Activated T-helper 1 cell treated with anti-CD3 and anti-CD28 coated beads, Interleukin-2, amount 50 U/mL, for 16 hours (primary cell): ENCODE measurements at regions not wholly inside any gene's neighbourhood (a gene's known extent, or its start where the extent isn't known, plus 50 kb on each side); places are given as distances from the start of the nearest gene placed in this dataset.
"Not testable (repeated sequence)": the region's sequence is repeated elsewhere in the genome, so short reads cannot be mapped to it uniquely, and the experiment has no call there.

ENCODE experiments used
- DNase-seq, 2 donors: peaks; one replicate each; pipeline ENCODE4 v3.0.0-alpha.2; 2020; ENCODE audit warnings: low read depth in 1 of 2, low spot score in 1 of 2

DNA sequence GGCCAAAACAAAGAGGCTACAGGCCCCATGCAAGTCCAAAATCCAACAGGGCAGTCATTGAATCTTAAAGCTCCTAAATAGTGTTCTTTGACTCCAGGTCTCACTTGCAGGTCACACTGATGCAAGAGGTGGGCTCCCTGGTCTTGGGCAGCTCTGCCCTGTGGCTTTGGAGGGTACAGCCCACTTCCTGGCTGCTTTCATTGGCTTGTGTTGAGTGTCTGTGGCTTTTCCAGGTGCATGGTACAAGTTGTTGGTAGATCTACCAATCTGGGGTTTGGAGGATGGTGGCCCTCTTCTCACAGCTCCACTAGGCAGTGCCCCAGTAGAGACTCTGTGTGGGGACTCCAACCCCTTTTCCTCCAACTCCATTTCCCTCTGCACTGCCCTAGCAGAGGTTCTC is 115.8 kb upstream of the ALKAL2 start:
- no peak for DNase-seq

DNA sequence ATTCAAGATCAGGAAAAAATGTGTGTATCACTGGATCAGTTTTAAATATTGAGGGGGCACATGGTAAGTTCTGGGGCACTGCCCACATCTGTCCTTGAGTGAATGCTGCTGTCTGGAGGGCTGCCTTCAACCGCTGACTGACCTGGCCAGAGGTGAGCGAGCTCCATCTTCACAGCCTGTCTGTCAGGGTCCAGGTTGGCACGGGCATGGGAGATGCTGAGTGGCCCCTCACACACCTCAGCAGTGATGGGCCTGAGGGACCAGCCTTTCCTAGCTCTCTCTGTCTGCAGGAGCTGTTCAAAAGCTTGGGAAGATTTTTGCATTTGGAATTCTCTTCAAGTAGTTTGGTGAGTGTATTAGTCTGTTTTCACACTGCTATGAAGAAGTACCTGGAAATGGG is 114.8 kb upstream of the ALKAL2 start:
- DNase-seq, result no peak

DNA sequence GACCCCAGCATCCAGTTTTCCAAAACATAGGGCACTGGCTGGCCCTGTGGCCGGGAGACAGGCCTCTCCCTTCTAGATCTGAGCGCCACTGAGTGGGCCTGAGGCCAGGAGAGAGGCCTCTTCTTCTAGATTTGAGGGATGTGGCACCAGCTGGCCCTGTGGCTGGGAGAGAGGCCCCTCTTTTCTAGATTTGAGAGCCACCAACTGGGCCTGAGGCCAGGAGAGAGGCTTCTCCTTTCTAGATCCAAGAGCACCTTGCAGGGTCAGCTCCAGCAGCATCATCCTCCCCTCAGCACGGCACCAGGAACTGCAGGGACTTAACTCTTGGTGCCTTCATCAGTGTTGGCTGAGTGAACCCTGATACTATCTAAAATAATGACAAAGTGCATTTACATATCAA is 114.3 kb upstream of the ALKAL2 start:
- DNase-seq, result no peak

DNA sequence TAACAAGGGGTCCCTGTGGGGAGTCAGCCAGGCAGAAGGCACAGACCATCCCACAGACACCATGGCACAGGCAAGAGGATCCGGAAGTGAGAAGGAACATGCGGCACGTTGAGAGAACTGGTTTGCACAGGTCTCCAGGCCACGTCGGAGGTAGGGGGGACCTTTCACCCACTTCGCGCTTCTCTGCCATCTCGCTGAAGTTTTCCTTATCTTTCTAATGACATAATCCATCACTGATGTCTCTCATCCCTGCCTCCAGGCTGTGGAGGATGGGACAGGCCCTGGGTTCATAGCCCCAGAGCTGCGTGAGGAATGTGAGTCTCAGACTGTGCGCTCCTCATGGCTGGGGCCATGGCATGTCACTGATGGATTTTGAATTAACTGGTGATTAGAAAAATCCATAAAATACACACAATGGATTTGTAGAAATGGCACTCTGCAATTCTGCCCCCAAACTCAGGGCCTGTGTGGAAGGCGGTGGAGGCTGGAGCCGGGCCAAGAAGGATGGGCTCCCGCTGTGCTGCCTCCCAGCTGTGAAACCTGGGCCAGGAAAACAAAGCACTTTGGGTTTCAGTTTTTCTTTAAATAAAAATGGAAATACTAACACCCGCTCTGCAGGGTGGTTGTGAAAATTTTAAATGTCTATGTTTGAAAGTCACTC is 113.3 kb upstream of the ALKAL2 start:
- DNase-seq, result no peak

DNA sequence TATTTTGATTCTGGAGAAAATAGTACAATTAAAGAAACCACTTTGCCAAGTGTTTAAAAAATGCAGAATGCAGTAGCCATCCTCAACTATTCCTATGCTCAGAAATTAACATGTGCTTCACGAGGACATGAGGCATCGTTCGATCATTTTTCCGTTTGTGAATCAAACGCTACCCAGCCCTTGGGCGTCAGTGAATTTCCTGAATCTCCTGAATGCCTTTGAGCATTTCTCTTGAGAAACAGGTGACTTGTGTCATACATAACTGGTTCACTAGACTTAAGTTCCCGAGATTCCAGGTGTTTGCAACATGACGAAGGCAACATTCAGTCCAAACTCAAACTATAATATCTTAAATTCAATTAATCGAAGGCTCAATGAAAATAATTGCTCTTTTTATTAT is 110.0 kb upstream of the ALKAL2 start:
- no peak for DNase-seq

DNA sequence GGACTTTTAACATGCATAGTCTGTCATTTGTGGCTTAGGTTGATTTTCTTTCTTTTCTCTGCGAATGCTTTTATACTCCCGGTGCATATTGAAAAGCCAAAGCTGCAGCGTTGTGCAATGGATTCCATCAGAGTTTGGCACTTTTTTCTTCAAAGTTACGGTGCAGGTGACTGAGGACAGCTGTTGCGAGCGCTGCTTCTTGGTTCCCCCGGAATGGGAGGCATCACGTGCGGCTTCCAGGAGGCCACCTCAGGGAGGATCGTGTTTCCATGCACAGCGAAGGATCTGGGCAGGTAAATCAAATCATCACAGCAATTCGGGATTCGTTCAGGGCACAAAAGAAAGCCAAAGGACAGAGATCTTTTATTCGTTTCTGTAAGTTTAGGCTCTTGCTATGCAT is 109.6 kb upstream of the ALKAL2 start:
- no peak for DNase-seq

DNA sequence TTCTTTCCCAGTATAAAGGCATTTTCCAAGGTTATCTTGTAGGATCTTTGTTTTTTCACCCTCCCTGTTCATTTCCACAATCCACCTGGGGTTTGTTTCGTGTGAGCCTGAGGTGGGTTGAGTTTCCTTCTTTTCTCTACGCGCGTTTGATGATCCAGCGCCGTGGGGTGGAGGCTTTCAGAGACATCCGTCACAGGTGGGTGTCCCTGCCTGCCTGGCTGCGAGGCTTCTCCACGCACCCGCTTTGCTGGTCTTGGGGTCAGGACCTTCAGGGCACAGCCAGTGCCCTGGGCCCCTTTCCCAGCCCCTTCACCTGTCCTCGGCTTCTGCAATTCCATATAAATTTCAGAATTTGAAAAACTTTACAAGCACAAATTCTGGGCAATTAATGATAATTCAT is 109.0 kb upstream of the ALKAL2 start:
- no peak for DNase-seq

DNA sequence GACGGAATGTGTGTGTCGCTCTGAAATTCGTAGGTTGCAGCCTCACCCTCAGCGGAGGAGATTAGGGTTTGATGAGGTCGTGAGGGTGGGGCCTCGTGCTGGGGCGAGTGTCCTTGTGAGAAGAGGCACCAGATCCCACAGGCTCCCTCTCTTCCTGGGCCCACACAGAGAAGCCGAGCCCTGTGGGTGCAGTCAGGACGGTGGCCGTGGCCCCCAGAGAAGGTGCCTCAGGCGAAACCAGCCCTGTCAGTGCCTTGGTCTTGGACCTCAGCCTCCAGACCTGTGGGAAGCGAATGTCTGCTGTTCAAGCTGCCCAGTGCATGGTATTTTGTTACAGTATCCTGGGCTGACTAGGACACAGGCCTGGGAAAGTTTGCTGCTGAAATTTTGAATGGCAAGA is 108.0 kb upstream of the ALKAL2 start:
- no peak for DNase-seq

DNA sequence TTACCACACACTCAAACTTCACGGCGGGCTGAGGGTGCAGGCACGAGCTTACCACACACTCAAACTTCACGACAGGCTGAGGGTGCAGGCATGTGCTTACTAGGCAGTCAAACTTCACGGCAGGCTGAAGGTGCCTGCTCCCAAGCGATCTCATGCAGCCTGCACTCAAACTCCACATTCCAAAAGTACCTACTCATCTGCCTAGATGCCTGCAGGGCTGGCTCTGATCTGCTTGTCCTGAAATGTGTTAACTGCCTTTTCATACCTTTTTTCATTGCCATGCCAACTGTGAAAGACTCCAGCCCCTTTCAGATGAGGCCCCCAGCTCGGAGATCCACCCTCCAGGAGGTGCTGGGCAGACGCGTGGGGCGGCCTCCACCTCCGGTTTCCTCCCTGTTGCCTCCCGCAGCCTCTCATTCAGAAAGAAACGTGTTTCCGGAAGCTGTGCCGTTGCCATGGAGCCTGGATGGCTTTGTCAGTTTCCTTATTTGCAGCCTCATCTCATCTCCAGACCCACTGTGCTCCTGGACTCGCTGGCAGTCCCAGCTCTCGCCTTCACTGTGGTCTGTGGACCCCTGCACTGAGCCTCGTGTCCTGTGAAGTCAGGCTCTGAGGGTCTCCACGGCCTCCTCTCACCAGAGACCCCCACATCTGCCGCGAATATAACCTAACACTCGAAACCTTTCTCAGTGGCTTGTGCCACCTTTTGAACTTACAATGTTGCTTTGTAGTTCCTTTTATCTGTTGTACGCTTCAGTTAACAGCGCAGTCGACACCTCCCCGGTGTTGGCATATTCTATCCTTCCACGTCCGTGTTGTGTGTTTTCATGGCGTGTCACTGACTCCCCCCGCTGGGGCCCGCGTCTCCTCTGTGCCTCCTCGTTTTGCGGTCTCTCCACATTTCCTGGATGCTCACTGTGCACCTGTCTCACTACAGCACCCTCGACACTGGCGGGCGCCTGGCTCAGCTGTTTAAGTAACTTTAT is 106.1 kb upstream of the ALKAL2 start:
- peak; percentile 28 to 35 for DNase-seq

DNA sequence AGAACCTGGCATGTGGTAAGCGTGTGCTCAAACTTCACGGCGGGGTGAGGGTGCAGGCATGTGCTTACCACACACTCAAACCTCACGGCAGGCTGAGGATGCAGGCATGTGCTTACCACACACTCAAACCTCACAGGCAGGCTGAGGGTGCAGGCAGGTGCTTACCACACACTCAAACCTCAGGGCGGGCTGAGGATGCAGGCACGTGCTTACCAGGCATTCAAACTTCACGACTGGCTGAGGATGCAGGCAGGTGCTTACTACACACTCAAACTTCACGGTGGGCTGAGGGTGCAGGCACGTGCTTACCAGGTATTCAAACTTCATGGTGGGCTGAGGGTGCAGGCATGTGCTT is 105.0 kb upstream of the ALKAL2 start:
- DNase-seq, result no peak

DNA sequence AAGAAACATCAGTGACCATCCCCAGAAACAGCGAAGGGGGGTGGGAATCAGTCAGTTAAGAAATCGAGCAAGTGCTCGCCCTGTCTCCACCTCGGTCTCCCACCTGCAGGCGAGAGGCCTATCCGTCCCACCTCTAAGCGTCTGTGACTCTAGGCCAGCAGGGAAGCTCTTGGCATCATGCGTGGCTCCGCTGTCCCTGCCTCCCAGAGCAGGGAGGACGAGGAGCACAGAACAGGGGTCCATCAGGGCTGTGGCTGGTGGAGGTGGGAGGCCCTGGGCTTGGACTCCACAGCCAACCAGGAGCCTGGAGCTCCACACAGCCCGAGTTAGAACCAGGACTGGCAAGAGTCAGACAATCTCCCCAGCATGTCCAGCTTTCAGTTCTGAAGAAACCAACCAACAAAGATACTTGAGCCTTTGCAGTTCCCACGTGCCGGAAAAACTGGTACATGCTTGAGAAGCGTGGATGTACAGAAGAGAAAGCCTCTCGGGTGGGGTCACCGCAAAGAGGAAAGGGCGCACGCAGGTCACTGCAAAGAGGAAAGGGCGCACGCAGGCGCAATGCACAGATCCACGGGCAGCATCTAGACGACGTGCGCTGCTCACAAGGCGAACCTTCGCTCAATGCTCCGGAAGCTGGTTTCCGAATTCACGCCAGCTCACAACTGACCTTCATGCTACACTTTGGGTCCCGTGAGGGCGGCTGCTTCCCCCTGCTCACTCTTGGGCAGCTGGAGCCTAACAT is 104.5 kb upstream of the ALKAL2 start:
- DNase-seq, result no peak

DNA sequence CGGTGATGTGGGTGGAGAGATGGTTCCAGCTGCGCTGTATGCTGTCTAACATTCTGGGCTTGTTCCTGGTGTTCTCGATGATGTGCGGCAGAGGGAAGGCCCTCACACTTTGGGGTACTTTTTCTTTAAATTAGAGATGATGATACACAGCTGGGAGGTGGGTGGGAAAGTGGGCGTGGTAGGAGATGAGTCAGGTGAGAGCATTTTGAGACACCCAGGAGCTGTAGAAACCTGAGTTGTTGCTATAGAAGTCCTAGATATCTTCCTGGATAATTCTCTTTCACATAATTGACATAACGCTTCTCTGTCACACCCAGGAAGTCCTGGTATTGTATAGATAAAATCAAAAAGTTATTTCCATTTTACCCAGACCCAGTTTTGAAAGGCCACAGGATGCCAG is 103.8 kb upstream of the ALKAL2 start:
- no peak for DNase-seq

DNA sequence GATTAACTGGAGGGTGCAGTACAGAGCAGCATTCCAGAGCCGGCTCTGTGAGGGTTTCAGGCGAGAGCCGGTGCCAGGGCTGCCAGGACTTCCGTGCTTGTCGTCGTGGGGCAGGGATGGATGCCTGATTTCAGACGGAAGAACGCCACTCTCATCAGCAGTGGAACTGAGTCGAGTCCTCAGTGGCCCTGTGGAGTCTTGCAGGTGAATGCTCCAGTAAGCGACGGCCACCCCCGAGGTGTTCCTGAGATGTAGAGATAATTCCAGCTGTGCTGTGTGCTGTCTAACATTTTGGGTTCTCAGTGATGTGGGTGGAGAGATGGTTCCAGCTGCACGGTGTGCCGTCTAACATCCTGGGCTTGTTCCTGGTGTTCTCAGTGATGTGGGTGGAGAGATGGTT is 103.1 kb upstream of the ALKAL2 start:
- no peak for DNase-seq

DNA sequence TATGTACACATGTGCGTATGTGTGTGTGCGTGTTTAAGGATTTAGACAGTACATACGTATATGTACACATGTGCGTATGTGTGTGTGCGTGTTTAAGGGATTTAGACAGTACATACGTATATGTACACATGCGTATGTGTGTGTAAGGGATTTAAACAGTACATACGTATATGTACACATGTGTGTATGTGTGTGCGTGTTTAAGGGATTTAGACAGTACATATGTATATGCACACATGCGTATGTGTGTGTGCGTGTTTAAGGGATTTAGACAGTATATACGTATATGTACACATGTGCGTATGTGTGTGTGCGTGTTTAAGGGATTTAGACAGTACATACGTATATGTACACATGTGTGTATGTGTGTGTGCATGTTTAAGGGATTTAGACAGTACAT is 102.1 kb upstream of the ALKAL2 start:
- not testable (repeated sequence) for DNase-seq

DNA sequence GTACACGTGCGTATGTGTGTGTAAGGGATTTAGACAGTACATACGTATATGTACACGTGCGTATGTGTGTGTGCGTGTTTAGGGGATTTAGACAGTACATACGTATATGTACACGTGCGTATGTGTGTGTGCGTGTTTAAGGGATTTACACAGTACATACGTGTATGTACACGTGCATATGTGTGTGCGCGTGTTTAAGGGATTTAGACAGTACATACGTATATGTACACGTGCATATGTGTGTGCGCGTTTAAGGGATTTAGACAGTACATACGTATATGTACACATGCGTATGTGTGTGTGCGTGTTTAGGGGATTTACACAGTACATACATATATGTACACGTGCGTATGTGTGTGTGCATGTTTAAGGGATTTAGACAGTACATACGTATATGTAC is 100.9 kb upstream of the ALKAL2 start:
- DNase-seq, result not testable (repeated sequence)

DNA sequence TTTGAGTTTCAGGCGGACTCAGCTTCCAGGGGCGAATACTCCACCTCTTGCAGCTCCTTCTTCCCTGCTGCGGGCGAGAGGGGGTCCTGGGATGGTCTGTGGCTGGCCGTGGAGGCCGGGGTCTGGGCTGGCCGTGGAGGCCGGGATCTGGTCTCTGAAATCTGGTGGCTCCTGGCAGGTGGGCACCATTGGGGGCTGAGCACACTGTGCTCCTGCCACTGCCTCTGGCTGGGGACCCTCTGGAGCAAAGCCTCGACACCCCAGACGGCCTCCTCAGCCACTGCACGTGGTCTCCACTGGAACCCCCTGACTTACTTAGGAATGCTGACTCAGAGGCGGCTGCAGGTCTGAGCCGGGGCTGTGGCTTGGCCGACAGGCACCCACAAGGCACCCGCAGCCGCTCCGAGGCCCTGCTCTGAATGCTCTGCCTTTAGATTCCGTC is 100.1 kb upstream of the ALKAL2 start:
- DNase-seq, result no peak

DNA sequence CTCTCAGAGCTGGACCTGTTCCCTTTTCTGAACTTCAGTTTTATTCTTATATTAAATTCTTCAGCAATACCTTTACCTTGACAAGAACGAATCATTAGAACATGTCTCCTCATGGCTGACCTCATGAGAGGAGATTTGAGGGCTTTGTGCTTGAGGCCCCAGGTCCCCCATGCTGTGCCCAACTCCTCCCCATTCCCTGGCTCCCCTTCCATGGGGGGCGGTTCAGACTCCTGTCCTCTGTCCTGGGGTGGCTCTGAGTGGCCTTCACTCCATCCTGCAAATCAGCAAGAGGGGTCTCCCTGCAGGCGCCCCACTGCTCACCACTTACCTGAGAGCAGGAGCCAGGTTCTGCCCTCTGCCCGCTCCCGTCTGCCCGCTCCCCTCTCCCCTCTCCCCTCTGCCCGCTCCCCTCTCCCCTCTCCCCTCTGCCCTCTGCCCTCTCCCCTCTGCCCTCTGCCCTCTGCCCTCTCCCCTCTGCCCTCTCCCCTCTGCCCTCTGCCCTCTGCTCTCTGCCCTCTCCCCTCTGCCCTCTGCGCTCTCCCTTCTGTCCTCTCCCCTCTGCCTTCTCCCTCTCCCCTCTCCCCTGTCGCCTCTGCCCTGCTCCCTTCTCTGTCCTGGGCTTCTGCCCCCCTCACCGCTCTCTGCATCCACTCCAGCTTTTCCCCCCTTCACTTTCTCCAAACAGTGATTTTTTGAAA is 98.7 kb upstream of the ALKAL2 start:
- DNase-seq, result no peak

DNA sequence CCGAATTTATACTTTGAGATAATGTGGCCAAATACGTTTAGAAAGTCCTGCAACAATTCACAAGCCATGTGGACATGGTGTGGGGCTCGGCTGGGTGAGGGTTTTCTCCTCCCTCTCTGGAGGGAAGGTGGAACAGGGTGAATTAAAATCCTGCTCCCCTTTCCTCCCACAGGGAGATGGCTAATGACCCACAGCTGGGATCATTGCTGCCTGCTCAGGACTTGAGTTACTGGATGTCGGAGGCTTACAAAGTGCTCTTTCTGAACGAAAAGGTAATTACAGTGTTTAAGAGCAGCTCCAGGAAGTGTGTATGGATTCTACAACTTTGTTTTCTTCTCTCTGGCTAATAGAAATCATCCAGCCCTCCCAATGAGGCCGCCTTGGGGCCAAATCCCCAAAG is 97.9 kb upstream of the ALKAL2 start:
- DNase-seq, result no peak

DNA sequence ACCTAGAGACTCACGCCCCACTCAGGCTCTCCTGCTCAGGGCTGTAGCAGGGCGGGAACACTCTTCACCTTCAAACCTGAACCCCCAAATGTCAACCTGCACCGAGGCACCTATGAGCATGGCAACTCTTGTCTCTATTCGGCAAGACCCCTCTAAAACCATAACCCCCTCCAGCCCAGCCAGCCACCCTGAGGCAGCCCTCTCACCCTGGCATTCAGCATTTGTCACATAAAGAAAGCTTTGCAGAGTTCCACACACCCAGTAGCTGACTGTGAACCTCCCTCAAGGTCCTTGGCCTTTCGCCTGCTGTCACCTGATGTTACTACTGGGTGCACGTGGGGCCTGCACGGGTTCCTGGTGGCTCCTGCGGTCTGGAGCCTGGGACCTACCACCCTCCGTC is 97.2 kb upstream of the ALKAL2 start:
- DNase-seq, result no peak

DNA sequence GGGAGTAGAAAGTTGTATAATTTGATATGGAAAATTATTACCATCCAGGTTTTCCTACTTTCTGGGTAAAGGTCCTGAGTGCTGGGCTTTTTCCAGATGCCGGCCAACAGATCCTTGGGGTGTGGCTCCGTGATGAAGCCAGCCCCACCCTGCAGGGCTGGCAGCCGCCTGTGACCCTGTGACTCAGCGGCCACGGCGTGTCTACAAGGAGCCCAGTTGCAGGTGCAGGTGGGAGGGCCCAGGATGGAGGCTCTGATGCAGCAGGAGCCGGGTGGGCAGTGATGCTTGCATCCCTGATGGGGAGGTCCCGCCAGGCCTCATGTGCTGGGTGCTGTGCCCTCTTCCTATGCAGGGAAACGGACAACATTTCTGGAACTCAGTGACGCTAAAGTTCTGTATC is 96.0 kb upstream of the ALKAL2 start:
- no peak for DNase-seq

DNA sequence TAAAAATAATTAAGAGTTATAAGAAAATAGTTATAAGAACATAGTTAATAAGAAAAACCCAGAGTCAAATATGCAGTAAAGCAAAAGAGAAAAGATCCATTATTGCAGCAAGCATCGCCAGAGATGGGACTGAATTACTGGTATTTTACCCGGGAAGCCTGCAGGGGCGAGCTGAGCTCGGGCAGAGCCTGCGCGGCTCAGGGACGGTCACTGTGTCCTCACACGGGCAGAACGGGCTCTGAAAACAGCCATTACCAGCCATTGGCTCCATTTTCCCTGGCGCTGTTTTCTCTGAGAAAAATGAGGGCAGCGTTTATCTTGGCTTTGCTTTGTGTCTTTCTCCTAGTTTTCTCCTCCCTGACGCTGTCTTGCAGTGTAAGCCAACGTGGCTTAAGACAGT is 95.3 kb upstream of the ALKAL2 start:
- DNase-seq, result no peak

DNA sequence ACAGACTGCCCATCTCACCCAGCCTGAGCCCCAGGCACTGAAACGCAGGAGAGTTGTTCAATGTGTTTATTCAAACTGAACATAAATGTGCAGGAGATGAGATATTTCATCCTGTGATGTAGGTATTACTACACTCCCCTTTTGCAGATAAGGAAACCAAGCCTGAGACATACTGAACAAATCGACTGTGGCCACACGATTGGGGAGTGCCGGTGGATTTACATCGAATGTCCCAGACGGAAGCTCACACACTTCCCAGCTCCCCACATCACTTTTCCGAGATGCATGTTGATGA is 94.8 kb upstream of the ALKAL2 start:
- no peak for DNase-seq
